Mucosa of descending colon (tissue), 3 donors: ENCODE measurements at regions not wholly inside any gene's neighbourhood (a gene's known extent, or its start where the extent isn't known, plus 50 kb on each side); places are given as distances from the start of the nearest gene placed in this dataset.

ENCODE experiments used
- ATAC-seq: fragments of 200-7000 bp; cut with Tn5 transposase; one replicate; pipeline ENCODE4 v1.9.1; 2020; ENCODE audit warnings: mild to moderate bottlenecking, moderate library complexity
- DNase-seq, 3 donors: peaks; one replicate each; pipeline ENCODE4 v3.0.0-alpha.2; 2020
- H3K36me3 ChIP-seq: fragments of 200-600 bp; one replicate; pipeline ENCODE4 v1.8.0; 2021; ENCODE audit warnings: low read depth, mild to moderate bottlenecking
- H3K4me1 ChIP-seq: fragments of 200-600 bp; one replicate; pipeline ENCODE4 v1.8.0; 2021; ENCODE audit warnings: low read depth, mild to moderate bottlenecking
- H3K4me3 ChIP-seq: fragments of 200-600 bp; one replicate; pipeline ENCODE4 v1.8.0; 2021; ENCODE audit warnings: mild to moderate bottlenecking
- H3K9me3 ChIP-seq: fragments of 200-600 bp; one replicate; pipeline ENCODE4 v1.8.0; 2021; ENCODE audit warnings: mild to moderate bottlenecking
- CTCF ChIP-seq: fragments of 200-600 bp; IDR thresholded peaks from one replicate; pipeline ENCODE4 v1.8.0; 2022; ENCODE audit warnings: antibody characterized with exemption, mild to moderate bottlenecking
- intact Hi-C, 2 donors: fragments of 100-400 bp; cut with DNase I in 1 of 2; cut with micrococcal nuclease in 1 of 2; formaldehyde crosslinking; loops; one replicate each; pipeline versions ENCODE4 v1.11.0 to v1.11.1; 2022; cut with DNase I, micrococcal nuclease
- donor health status: DM: no; HTN: no; CAD: no; lungs with moderate emphysema.
- donor health status: DM: no; HTN: no; CAD: no.
- donor health status: DM: no; HTN: yes; CAD: no.

- H3K4me3 ChIP-seq: no peak overlapping the region
- no peaks in the 10 kb centered on the region for H3K4me1 ChIP-seq
- intact Hi-C loops: no loop called here
- no peak for TF ChIP-seq CTCF
- DNase-seq (no peak), ATAC-seq (no peak)
- H3K9me3 ChIP-seq: no peaks in the 10 kb centered on the region
- H3K36me3 ChIP-seq: no peaks in the 10 kb centered on the region
Measured at GRCh38 chr9:20152151-20152725, 363.4 kb upstream of the SLC24A2 start.

GRCh38 chr9:20148416-20148815 is 359.6 kb upstream of the SLC24A2 start:
- DNase-seq (no peak), ATAC-seq (no peak)
- no peak overlapping the region for H3K4me3 ChIP-seq
- no peak for TF ChIP-seq CTCF
- no peaks in the 10 kb centered on the region for H3K9me3 ChIP-seq
- H3K36me3 ChIP-seq: no peaks in the 10 kb centered on the region
- intact Hi-C loops: no loop called here
- no peaks in the 10 kb centered on the region for H3K4me1 ChIP-seq

- no peak for TF ChIP-seq CTCF
- no peak for DNase-seq
- Histone ChIP-seq H3K4me3 (no peak overlapping the region), H3K9me3 (no peaks in the 10 kb centered on the region), H3K4me1 (no peaks in the 10 kb centered on the region), H3K36me3 (no peaks in the 10 kb centered on the region)
- ATAC-seq: no peak
- intact Hi-C loops: no loop called here
Measured at GRCh38 chr9:20144197-20144596, 355.4 kb upstream of the SLC24A2 start.

- DNase-seq (no peak), ATAC-seq (no peak)
- H3K4me3 ChIP-seq: no peak overlapping the region
- no peaks in the 10 kb centered on the region for H3K36me3 ChIP-seq
- intact Hi-C loops: no loop called here
- H3K4me1 ChIP-seq: no peaks in the 10 kb centered on the region
- TF ChIP-seq CTCF: no peak
- no peaks in the 10 kb centered on the region for H3K9me3 ChIP-seq
Measured at GRCh38 chr9:20139763-20140290, 351.0 kb upstream of the SLC24A2 start.

GRCh38 chr9:20138841-20139240 is 350.0 kb upstream of the SLC24A2 start:
- ATAC-seq: no peak
- H3K4me3 ChIP-seq: no peak overlapping the region
- H3K4me1 ChIP-seq: no peaks in the 10 kb centered on the region
- no peaks in the 10 kb centered on the region for H3K36me3 ChIP-seq
- DNase-seq: no peak
- intact Hi-C loops: no loop called here
- no peak for TF ChIP-seq CTCF
- H3K9me3 ChIP-seq: no peaks in the 10 kb centered on the region

- H3K36me3 ChIP-seq: no peaks in the 10 kb centered on the region
- ATAC-seq (no peak), DNase-seq (no peak)
- no peak overlapping the region for H3K4me3 ChIP-seq
- no peaks in the 10 kb centered on the region for H3K4me1 ChIP-seq
- intact Hi-C loops: no loop called here
- H3K9me3 ChIP-seq: no peaks in the 10 kb centered on the region
- TF ChIP-seq CTCF: no peak
Measured at GRCh38 chr9:20138116-20138515, 349.3 kb upstream of the SLC24A2 start.
